VCaP (cell line): ENCODE measurements at regions not wholly inside any gene's neighbourhood (a gene's known extent, or its start where the extent isn't known, plus 50 kb on each side); places are given as distances from the start of the nearest gene placed in this dataset.
A peak's percentile ranks its signal among the peaks of the same experiment; 100 is the strongest.

Experiments used
- H3K27ac ChIP-seq: fragments of 450-650 bp; 2 replicates; pipeline ENCODE4 v1.5.1; 2017
- TF ChIP-seq, protein P1 (sequence below): fragments of 450-650 bp; conservative IDR thresholded peaks from 2 replicates; pipeline ENCODE4 v1.5.1; 2017; ENCODE audit warnings: mild to moderate bottlenecking, moderate library complexity

DNA sequence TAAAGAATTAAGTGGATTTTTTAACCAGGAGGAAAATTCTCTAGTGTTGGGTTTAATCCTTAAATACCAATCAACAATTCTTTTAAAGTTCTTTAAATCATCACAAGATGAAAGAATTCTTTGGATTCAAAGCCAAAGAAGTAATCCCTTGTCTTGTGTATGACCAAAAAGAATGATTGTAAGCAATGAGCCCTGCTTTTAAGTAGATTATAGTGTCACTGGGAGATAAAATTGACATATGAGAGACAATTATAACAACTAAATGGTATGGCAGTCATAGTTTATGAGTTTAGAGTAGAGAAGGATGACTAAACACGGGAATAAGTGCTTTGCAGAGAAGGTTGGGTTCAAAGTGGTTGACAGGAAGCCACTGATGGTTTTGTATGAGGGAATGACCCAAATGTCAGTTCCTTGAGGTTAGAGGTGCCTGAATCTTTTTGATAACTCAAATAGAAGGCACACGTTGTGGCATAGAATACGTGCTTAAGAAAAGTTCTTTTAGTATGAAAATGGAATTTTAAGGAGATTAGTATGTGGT lies 199.6 kb upstream of the TCF4 start:
- TF ChIP-seq, protein P1, sequence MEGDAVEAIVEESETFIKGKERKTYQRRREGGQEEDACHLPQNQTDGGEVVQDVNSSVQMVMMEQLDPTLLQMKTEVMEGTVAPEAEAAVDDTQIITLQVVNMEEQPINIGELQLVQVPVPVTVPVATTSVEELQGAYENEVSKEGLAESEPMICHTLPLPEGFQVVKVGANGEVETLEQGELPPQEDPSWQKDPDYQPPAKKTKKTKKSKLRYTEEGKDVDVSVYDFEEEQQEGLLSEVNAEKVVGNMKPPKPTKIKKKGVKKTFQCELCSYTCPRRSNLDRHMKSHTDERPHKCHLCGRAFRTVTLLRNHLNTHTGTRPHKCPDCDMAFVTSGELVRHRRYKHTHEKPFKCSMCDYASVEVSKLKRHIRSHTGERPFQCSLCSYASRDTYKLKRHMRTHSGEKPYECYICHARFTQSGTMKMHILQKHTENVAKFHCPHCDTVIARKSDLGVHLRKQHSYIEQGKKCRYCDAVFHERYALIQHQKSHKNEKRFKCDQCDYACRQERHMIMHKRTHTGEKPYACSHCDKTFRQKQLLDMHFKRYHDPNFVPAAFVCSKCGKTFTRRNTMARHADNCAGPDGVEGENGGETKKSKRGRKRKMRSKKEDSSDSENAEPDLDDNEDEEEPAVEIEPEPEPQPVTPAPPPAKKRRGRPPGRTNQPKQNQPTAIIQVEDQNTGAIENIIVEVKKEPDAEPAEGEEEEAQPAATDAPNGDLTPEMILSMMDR: no peak
- H3K27ac ChIP-seq: no peak overlapping the region

DNA sequence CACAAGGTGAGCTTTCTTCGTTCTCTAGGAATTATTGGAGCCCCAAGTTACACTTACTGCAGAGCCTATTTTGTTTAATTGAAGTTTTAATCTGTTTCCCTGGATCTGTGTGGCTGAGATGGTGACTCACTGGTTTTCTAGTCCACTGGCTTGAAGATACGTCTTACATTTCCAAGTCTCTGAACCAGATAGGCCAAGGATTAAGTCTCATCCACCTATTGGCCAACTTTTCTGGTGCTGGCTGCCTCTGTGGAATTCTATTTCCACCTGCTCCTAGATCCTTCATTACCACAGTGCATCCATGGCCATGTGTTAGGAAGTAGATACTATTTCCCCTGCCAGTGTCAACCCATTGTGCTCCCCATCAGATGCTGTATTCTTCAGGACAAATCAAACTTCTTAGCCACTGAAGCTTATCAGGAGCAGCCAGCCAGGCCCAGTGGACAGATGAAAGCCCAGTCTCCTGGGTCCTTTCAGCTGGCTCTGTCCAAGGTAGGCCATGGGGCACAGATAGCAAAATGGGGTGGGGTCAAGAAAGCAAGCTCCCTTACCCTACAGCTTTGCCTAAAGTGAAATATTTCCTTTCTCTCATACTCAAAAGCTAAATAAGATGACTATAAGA lies 198.8 kb upstream of the TCF4 start:
- TF ChIP-seq, protein P1: no peak
- H3K27ac ChIP-seq: no peak overlapping the region

DNA sequence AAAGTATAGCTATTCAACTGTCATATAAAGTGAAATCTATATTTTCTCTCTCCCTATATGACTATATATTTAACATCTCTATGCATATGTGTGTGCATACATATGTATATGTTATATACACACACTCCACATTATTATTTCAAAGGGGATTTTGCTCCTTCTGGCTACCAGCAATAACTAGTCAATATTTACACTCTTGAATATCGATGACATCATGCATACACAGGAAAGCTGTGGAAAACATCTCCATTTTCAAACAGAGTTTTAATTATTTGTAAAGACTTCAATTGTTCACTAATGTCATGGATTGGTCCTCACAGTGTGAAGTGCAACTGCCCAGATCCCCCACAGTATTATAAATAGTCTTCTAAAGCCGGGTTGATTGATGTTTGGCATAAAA lies 195.9 kb upstream of the TCF4 start:
- H3K27ac ChIP-seq: no peak overlapping the region
- TF ChIP-seq, protein P1: no peak

- H3K27ac ChIP-seq: no peak overlapping the region
- TF ChIP-seq, protein P1: 0 out of 2 replicates have a peak, but pooled peaks have one; percentile 10
Observed at GRCh38 chr18:55781481-55781957, 193.5 kb upstream of the TCF4 start.

DNA sequence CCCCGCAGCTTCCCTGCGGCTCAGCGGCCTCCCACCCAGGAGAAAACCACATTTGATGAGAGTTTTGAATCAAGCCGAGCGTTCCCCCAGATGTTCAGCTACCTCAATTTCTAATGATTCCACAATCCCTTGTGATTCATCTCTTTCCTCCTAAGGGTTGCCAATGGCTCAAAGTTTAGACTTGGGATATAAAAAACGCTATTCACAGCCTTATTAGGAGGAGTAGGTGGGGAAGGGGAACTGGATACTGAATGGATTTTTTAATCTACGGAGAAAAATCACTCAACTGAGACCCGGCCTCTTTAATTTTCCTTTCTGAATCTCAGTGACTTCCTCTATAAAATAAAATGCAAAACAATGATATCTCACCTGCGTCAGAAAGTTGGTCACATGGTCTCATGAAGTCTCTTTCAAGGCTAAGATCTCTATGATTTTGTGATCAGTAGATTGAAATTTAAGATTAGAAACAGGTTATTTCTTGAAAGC lies 192.6 kb upstream of the TCF4 start:
- TF ChIP-seq, protein P1: no peak
- no peak overlapping the region for H3K27ac ChIP-seq

GRCh38 chr18:55779691-55780585 lies 191.9 kb upstream of the TCF4 start:
- TF ChIP-seq, protein P1: no peak
- H3K27ac ChIP-seq: no peak overlapping the region
